HCT116 (cell line): ENCODE measurements at regions not wholly inside any gene's neighbourhood (a gene's known extent, or its start where the extent isn't known, plus 50 kb on each side); places are given as distances from the start of the nearest gene placed in this dataset.

Source experiments
- CTCF ChIP-seq, 3 experiments: fragments of 200-600 bp in 1 of 3; sonication (generic) in 1 of 3; IDR thresholded peaks in 2 of 3; conservative IDR thresholded peaks in 1 of 3; 2 replicates each; pipeline ENCODE4 v1.5.1; 2012 to 2017; ENCODE audit warnings: low read depth in 2 of 3, low read length in 2 of 3, antibody characterized with exemption in 1 of 3, borderline replicate concordance in 1 of 3, control low read depth in 1 of 3, mild to moderate bottlenecking in 1 of 3, mixed read lengths in 1 of 3, mixed run types in 1 of 3, moderate library complexity in 1 of 3; ENCODE audit not compliant: insufficient read depth in 1 of 3
- EGR1 ChIP-seq: IDR thresholded peaks from 2 replicates; pipeline ENCODE4 v1.6.1; 2012; ENCODE audit warnings: low read depth
- EZH2 ChIP-seq: fragments of 200-600 bp; sonication (generic); IDR thresholded peaks from 2 replicates; pipeline ENCODE4 v1.6.1; 2017; ENCODE audit warnings: antibody characterized with exemption, mixed run types
- JUND ChIP-seq: IDR thresholded peaks from 2 replicates; pipeline ENCODE4 v1.6.1; 2012
- MAX ChIP-seq: IDR thresholded peaks from 2 replicates; pipeline ENCODE4 v1.6.1; 2012
- POLR2A ChIP-seq: IDR thresholded peaks from 2 replicates; pipeline ENCODE4 v1.7.0; 2011; ENCODE audit warnings: borderline replicate concordance; ENCODE audit not compliant: insufficient read depth, insufficient read length; ENCODE audit errors: extremely low read depth
- POLR2AphosphoS5 ChIP-seq: IDR thresholded peaks from 2 replicates; pipeline ENCODE4 v1.6.1; 2011; ENCODE audit warnings: mild to moderate bottlenecking, low read depth, low read length, moderate library complexity
- SP1 ChIP-seq: IDR thresholded peaks from 2 replicates; pipeline ENCODE4 v1.6.1; 2012; ENCODE audit warnings: low read depth
- YY1 ChIP-seq: IDR thresholded peaks from 2 replicates; pipeline ENCODE4 v1.6.1; 2011; ENCODE audit warnings: low read length, low read depth, moderate library complexity, mild to moderate bottlenecking; ENCODE audit not compliant: insufficient replicate concordance; ENCODE audit errors: extremely low read depth

GRCh38 chr11:109991835-109992234 is 101.4 kb upstream of the ZC3H12C start:
- no peak for TF ChIP-seq CTCF (IDR thresholded peaks at IDR 0.05 in 2 of 3, conservative IDR thresholded peaks at IDR 0.05 in 1 of 3; ENCODE audit: borderline replicate concordance in 1 of 3, insufficient read depth in 1 of 3, low read depth in 2 of 3, low read length in 2 of 3)
- TF ChIP-seq POLR2A, result no peak
- no peak for TF ChIP-seq YY1
- TF ChIP-seq JUND, result no peak
- TF ChIP-seq EZH2, result no peak
- TF ChIP-seq SP1, result no peak
- TF ChIP-seq POLR2AphosphoS5, result no peak
- TF ChIP-seq EGR1, result no peak
- no peak for TF ChIP-seq MAX
